ENCODE measurements at regions not wholly inside any gene's neighbourhood (a gene's known extent, or its start where the extent isn't known, plus 50 kb on each side); places are given as distances from the start of the nearest gene placed in this dataset.
"Not testable (repeated sequence)": the region's sequence is repeated elsewhere in the genome, so short reads cannot be mapped to it uniquely, and the experiment has no call there.

DNA sequence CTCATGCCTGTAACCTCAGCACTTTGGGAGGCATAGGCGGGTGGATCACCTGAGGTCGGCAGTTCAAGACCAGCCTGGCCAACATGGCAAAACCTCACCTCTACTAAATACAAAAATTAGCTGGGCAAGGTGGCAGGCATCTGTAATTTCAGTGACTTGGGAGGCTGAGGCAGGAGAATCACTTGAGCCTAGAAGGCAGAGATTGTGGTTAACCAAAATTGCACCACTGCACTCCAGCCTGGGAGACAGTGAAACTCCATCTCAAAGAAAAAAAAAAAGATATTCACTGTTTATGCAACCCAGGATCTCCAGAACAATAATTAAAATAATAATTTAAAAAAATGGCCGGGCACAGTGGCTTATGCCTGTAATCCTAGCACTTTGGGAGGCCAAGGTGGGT, 247.5 kb downstream of the LIPI start:
- not testable (repeated sequence) for TF ChIP-seq TEAD4 (IDR thresholded peaks at IDR 0.05; ENCODE audit: low read length); TEAD4 (CRISPR knock-in tag; IDR thresholded peaks at IDR 0.05; ENCODE audit: borderline replicate concordance); CTCF (IDR thresholded peaks at IDR 0.05 in 2 of 3, conservative IDR thresholded peaks at IDR 0.05 in 1 of 3; ENCODE audit: insufficient read depth in 2 of 3, low read depth in 1 of 3, low read length in 3 of 3); RFX5 (IDR thresholded peaks at IDR 0.05; ENCODE audit: low read depth, low read length); FOS (IDR thresholded peaks at IDR 0.05; ENCODE audit: extremely low read depth, insufficient read length); SPI1 (IDR thresholded peaks at IDR 0.05; ENCODE audit: borderline replicate concordance, low read depth, low read length); RFX7 (CRISPR knock-in tag; IDR thresholded peaks at IDR 0.05); POLR2A (conservative IDR thresholded peaks at IDR 0.05); USF2 (CRISPR knock-in tag; IDR thresholded peaks at IDR 0.05)
- TF ChIP-seq, protein P1, sequence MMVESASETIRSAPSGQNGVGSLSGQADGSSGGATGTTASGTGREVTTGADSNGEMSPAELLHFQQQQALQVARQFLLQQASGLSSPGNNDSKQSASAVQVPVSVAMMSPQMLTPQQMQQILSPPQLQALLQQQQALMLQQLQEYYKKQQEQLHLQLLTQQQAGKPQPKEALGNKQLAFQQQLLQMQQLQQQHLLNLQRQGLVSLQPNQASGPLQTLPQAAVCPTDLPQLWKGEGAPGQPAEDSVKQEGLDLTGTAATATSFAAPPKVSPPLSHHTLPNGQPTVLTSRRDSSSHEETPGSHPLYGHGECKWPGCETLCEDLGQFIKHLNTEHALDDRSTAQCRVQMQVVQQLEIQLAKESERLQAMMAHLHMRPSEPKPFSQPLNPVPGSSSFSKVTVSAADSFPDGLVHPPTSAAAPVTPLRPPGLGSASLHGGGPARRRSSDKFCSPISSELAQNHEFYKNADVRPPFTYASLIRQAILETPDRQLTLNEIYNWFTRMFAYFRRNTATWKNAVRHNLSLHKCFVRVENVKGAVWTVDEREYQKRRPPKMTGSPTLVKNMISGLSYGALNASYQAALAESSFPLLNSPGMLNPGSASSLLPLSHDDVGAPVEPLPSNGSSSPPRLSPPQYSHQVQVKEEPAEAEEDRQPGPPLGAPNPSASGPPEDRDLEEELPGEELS (CRISPR knock-in tag; IDR thresholded peaks at IDR 0.05; ENCODE audit: borderline replicate concordance), result not testable (repeated sequence)
